IPS DF 4.7 (cell line): ENCODE measurements at regions not wholly inside any gene's neighbourhood (a gene's known extent, or its start where the extent isn't known, plus 50 kb on each side); places are given as distances from the start of the nearest gene placed in this dataset.

Source experiments
- DNase-seq: peaks from one replicate; pipeline ENCODE4 v3.0.0-alpha.2; 2013; ENCODE audit warnings: low spot score; ENCODE audit errors: extremely low read depth

DNA sequence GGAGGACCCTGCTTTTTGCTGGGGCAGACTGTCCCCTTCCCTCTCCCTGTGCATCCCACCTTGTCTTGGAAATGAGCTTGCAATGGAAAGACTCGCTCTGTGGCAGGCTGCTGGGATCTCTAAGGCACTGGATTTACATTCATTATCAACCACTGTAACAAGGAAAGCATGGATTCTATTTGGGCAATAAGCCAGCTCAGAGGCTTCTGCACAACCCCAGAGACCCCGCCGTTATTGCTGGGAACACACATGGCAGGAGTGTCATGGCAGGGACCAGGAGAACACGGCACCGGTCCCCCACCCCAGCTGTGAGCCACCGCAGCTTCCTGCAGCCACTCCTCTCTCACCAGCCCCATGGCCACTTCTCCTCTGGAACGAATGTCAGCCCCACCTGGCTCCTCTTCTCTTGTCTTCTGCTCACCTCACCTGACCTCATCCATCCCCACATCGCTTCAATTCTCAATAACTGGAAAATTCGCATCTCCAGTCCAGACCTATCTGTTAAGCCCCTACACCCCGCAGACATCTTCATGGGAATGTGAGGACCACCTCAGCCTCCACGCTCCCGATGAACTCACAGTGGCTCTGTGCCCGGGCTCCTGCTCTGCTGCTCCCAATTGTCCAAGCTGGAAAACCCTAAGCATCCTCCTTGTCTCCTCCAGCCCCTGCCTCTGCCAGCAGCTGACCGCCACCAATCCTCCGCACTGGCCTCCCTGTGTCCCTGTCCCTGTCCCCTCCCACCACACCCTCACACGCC lies 181.5 kb downstream of the USP12 start:
- no peak for DNase-seq

DNA sequence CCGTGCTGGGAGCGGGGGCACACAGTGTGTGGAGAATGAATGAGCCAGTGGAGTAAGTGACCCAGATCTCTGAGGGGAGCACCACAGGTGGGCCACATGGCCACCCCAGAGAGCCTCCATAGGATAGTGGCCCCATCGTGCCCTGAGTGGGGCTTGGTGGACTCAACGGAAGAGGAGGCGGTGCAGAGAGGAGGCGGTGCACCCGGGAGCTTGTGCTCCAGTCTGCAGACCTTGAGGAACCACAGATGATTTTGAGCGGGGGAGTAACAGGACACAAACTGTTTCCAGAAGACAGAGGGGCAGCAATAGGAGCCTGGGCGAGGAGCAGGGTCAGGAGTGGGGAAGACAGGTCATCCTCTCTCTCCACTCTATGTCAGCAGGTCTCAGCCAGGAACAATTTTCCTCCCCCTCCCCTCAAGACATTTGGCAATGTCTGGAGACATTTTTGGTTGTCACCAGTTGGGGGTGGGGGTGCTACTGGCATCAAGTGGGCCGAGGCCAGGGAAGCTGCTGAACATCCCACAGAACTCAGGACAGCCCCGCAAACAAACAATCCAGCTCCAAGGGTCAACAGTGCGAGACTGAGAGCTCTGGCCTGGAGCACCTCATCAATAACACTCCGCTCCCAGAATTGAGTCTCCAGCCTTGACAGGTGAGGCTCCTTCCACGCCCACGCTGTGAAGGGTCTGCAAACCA lies 182.2 kb downstream of the USP12 start:
- DNase-seq, result no peak

- no peak for DNase-seq
These were observed 183.4 kb downstream of the USP12 start for GRCh38 chr13:26988059-26988769.

DNA sequence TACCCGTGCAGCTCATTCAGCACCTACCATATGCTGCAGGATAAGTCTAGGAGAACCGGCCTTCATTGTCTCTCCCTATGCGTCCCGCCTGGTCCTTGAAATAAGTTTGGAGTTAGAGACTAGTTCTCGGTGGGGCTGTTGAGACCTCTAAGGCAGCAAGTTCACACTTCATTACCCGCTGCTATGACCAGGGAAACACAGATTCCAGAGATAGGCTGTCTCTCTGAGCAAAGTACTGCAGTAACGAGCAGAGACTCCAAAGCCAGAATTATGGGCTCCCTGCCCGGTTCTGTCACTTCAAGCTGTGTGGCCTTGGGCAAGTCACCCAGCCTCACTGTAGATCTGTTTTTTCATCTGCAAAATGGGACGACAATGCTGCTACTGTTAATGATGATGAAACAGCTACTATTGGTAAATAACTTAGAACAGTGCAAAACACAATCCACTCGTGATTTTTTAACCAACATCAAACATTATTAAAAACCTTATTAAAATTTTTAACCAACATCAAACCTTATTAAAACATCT lies 184.1 kb downstream of the USP12 start:
- DNase-seq, result no peak

DNA sequence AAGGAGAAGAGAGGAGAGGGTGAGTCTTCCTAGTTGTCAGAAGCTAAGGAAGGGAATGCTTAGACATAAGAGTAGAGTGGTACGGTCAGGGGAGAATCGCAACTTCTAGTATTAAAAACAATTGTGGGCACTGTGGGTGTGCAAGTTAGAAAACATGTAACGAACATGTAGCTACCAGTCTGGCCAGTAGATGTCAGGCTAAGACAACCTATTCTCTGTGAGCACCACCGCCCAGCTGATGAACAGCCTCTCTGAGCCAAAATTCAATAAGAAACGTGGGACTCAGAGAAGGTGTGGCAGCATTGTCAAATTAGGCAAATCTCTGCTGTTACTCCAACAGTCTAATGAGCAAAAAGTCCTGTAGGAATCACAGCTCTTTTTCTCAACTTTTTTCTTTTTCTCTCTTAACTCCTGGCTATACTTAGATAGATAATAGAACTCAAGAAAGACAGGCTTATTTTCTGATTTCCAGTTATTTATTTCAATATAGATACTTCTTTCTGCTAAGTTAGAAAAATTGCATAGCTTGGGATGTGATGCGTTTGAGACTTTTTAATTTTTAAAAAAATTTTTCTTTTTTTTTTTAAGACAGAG lies 186.2 kb downstream of the USP12 start:
- DNase-seq, result peak; percentile 71

- DNase-seq, result no peak
These were observed 187.3 kb downstream of the USP12 start for GRCh38 chr13:26984337-26984736.

- no peak for DNase-seq
These were observed 187.9 kb downstream of the USP12 start for GRCh38 chr13:26983543-26984320.

DNA sequence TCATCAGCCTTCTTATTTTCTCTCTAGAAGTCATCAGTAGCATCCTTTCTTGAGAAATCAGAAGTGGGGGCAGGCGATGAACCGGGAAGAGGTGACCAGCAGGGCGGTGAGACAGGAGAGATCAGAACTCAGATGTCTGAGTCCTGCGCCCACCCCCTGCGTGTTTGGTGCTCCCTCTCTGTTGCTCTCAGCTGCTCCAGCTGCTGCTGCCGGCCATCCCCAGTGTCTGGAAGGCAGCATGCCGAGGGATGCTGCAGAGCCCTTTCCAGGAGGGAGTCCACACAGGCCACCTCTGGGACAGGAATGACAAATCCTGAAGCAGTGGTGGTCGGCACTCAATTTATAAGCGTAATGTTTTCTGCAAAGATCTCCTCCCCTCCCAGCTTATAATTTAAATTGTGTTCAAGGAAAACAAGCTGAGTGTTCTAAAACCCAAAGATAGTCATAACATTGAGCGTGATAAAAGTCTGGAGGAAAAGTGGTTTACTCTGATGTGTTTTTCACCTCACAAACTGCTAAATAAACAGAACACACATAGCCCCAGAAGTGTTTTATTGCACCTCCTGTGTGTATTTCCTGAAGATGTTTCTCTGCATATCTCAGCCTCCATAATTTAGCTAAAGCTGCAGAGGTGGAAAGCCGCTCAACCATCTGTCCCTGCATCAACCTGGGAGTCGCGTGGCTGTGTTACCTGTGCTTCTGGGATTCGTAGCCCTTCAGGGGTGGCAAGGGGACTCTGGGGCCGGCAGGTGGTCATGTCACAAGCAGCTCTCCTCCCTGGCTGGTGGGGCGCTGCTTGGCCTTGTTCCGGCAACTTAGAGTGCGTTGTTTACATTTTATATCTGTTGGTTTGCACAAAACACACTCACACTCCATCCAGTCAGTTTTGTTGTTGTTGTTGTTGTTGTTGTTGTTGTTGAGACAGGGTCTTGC lies 191.2 kb downstream of the USP12 start:
- DNase-seq, result no peak

- DNase-seq, result no peak
These were observed 192.3 kb downstream of the USP12 start for GRCh38 chr13:26979334-26979733.

DNA sequence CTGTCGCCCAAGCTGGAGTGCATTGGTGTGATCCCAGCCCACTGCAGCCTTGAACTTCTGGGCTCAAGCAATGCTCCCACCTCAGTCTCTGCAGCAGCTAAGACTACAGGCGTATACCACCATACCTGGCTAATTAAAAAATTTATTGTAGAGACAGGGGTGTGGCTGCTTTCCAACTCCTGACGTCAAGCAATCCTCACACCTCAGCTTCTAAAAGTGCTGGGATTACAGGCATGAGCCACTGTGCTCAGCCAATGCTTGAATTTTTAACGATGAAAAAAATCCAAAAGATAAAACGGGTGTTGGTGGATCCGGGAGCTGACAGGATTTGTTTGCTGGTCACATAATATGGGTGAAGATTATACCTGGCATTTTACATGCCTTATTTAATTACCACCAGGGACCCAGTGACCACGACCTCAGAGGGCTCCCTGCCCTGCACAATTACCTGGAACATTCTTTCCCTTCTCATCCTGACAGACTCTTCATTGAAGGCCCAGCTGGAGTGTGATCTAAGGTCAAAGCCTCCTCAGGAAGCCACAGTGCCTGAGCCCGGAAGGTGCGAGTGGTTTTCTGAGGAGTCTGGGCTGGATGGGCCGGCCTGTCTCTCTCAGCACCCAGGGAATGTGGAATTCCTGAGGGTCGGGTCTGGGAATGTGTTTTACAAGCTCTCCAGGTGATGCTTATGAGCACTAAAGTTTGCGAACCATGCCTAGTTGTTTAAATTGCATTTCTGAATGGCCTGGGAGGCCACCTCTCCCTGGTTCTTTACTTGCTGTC lies 193.3 kb downstream of the USP12 start:
- no peak for DNase-seq

DNA sequence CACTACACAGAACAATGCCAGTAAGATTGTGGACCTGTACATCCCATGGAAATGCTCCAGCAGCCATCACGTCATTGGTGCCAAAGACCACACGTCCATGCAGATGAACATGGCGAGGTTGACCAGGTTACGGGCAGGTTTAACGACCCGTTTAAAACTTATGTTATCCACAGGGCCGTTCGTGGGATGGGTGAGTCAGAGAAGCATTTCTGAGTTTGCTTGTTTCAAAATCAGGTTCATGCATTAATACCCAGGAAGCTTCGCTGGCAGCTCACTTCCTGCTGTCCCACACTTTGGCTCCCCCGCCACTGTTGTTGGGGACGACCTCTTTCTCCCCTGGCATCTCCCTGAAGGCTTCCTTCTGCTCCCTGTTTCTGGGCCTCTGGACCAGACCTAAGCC lies 194.1 kb downstream of the USP12 start:
- no peak for DNase-seq

DNA sequence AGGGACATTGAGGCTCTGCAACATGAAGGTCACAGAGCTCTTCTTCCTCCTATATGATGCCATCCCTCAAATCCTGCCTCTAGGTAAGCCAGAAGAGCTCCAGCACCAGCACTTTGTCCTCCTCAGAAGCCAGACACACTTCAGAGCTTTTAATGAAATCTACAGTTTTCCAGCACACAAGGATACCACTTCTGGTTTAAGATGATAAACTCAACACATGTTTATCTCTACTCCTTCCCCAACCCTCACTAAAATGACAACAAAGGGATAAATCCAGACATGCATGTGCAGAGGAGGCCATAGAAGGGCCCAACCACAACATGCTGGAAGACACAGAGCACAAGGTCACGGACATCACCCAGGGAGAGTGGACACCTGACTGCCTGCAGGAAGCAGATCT lies 195.3 kb downstream of the USP12 start:
- DNase-seq, result no peak

DNA sequence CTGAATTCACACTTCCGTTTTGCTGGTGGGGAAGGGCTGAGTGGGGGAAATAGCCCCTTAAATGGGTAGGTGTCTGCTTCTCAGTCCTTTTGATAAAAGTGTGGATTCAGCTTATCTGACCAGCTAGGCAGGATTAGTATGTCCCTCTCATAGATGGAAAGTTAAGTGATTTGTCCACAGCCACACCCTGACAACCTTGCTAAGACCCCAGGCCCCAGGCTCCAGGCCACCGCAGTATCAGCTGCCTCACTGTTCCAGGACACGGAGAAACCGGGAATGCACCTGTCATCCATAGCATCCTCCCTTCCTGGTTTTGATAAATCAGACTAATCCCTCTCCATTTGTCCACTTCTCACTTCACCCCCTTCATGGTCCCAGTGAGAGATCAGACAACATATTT lies 197.7 kb downstream of the USP12 start:
- no peak for DNase-seq

DNA sequence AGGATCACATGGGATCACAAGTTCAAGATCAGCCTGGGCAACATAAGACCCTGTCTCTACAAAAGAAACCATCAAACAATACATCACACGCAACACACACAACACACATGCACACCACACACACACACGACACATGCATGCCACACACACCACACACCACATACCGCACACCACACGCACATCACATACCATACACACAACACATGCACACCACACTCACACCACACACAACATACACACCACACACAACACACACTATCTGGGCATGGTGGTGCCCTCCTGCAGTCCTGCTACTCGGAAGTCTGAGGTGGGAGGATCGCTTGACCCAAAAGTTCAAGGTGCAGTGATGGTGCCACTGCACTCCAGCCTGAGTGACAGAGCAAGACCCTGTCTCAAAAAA lies 198.3 kb downstream of the USP12 start:
- no peak for DNase-seq

- DNase-seq, result peak; percentile 49
These were observed 199.4 kb downstream of the USP12 start for GRCh38 chr13:26971990-26972887.

GRCh38 chr13:26968431-26969341 lies 202.9 kb downstream of the USP12 start:
- DNase-seq, result no peak
